SK-N-MC (cell line): ENCODE measurements at regions not wholly inside any gene's neighbourhood (a gene's known extent, or its start where the extent isn't known, plus 50 kb on each side); places are given as distances from the start of the nearest gene placed in this dataset.

Experiments
- EZH2 ChIP-seq: fragments of 200-600 bp; sonication (generic); IDR thresholded peaks from one replicate; pipeline ENCODE4 v1.6.1; 2017; ENCODE audit warnings: antibody characterized with exemption
- POLR2AphosphoS5 ChIP-seq: IDR thresholded peaks from 2 replicates; pipeline ENCODE4 v1.6.1; 2012; ENCODE audit warnings: mild to moderate bottlenecking, low read depth, low read length, borderline replicate concordance

DNA sequence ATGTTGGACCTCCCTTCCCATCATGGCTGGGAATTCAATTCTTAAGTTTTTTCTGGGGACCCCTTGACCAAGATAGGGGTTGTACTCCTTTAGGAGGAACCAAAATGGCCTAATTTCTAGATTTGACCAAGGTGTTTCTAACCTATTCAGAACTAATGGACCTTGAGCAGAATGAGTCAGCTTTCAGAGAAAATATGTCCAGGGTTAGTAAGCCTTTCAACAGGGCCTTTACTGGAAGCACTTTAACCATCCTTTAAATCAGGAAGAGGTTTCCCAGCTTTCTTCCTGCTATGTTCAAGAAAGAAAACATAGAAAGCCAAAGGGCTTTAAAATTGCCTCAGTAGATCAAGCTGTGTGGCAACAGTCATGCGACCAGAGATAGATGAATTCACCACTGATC, 1184.9 kb upstream of the ACVR2A start:
- no peak for TF ChIP-seq EZH2
- no peak for TF ChIP-seq POLR2AphosphoS5
